HG03280 (cell line): ENCODE measurements at regions not wholly inside any gene's neighbourhood (a gene's known extent, or its start where the extent isn't known, plus 50 kb on each side); places are given as distances from the start of the nearest gene placed in this dataset.

Source experiments
- ATAC-seq: cut with Tn5 transposase; IDR thresholded peaks from one replicate; pipeline ENCODE4 v1.9.1; 2021; ENCODE audit warnings: mild to moderate bottlenecking, moderate library complexity; ENCODE audit not compliant: unreplicated experiment

DNA sequence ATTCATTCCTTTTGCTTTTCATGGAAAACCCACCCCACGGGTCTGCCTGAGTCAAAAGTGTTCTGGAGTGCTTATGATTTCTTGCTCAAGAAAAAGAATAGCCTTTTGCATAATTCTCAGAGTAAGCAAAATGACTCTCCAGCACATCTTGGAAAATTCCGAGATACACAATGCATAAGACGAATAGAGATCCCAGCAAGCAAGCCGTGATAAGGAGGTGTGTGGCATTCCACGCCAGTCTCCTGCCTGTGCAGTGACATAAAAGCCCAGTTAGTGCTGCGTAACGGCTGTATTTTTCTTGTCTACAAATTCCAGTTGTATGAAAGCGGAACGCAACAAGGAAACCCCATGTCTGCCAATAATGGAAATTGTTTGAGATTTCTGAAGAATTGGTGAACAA lies 237.9 kb upstream of the GATB start:
- no peak for ATAC-seq

DNA sequence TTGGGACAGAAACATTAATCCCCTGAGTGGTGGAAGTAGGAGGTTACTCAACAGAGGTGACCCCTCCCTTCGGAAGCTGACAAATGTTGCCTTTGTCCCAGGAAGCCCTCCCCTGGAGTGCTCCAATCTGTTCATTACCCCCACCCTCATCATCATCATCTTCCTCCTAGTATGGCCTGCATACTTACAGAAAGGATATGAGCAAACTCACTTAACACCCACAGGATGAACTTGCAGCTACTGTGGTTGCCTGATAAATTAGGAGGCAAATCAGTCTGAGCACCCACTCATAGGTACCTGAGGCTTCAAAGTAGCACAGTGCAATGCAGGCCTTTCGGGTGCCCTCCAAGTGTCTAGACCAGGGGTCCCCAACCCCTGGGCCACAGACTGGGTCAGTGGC lies 236.7 kb upstream of the GATB start:
- ATAC-seq = no peak

DNA sequence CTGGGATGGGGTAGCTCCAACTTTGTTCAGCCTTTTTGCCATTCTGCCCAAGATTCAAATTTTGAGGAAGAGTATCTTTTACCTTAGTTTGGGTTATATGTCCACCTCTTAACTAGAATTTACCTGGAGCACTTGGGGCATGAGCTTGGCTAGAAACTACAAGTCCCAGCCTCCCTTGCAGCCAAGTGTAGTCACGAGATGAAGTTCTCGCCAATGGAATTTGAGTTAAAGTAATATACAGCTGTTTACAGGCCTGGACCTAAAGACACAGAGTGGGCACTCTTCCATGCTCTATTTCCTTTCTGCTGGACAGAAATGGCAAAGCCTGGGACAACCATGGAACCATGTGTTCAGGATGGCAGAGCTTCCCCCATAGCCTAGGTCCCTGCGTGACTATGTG lies 233.6 kb upstream of the GATB start:
- no peak for ATAC-seq

DNA sequence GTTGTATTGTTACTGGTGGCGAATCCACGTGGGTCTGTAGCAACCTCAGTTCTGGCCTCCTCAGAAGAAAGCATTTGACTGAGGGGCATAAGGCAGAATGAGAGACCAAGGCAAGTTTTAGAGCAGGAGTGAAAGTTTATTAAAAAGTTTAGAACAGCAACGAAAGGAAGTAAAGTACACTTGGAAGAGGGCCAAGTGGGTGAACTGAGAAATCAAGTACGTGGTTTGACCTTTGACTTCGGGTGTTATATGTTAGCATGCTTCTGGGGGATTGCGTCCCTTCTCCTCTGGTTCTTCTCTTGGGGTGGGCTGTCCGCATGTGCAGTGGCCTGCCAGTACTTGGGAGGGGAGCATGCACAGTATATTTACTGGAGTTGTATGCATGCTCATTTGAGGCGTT lies 232.7 kb upstream of the GATB start:
- ATAC-seq = no peak

DNA sequence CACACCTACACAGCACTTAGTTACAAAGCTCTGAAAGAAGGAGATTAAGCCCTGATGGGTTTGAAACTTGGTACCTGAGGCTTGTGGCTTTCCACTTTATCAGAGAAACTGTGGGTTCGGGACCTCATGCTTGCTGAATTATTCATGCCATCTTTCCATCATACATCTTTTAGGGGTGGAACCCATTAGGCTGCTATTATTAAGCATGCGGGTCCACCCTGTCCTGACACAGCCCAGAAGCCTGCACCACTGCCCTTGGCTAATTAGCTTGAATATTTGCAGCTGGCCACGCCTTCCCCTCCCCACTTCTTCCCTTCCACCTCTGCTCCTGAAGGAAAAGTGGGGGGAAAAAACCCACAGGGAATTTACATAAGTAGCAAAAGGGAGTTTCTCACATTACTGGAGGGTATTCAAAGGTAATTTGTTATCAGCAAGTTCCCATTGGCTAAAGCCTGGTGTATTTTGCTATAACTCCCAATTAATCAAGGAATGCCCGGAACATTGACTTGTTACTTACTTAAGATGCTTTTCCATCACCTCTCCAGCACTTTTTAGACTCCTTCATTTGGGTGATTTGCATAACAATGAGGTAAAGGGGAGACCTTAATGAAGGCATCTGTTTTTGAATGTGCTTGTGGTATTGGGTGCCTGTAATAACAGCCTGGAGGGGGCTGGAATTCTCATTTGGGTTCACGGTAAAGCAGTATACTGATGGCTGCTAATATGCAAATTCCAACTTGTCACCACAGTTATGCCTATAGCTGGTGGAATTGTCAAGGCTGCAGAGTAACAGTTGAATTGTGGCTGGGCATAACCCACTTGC lies 231.7 kb upstream of the GATB start:
- no peak for ATAC-seq

DNA sequence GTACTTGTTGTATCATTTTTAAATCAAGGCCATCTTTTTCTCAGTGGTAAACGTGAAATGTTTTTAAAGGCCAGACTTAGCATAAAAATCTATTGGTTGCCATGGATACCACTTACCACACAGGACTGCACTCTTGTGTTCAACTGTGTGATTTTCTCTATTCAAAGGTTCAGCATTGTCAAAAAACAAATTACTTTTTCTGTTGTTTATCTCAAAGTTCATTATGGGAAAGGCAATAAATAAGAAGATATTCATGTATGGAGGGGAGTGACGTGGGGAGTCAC lies 231.0 kb upstream of the GATB start:
- no peak for ATAC-seq

DNA sequence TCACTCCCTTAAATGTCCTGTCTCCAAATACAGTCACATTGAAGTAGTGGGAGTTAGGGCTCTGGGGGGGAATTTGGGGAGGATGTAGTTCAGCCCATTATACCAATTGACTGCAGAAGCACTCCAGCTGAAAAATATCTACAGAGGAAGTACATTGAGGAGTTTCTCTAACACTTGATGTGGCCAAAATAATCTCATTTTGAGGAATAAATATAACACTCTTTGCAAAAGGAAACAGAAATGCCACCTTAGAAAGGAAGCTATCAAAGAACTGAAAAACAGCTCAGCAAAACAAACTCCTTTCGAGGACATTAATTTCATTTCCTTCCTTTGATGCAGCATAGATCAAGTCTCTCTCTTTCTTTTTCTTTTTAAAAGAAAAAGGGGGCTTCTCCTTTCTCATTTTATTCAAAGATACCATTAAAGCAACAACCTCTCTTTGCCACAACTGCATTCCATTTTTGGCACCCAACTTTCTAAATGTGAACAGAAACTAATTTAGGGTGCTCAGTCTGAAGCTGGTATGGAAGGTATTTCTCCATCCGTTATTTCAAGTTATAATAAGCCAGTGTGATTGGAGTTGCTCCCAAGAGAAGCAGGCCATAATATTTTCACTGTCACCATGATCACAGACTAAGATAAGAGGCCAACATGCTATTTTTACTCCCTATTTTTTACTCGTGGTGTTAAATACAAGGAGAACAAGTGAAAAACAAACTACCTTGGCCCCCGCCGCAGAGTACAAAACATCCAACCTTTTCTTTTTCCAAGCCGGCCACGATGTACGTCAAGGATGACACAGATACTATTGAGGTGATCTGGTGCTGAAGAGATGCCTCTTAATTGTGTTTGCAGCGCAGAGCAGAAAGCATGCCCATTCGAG lies 230.4 kb upstream of the GATB start:
- ATAC-seq = no peak

DNA sequence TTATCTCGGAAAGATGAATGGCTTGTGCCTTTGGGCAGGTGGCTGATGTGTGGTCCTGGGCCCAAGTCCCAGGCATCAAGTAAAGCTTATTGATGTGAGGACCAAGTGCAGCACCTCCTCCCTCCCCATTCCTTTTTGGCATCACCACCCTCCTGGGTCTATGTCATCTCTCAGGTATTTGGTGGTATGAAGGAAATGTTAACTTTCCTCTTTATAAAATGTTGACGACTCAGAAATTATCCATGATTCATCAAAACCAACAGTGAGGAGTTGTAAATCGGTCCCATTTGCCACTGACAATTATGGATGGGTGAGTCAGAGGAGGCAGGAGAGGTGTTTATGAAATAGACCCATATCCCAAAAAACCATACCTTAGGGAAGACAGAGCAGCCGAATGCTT lies 229.4 kb upstream of the GATB start:
- no peak for ATAC-seq

DNA sequence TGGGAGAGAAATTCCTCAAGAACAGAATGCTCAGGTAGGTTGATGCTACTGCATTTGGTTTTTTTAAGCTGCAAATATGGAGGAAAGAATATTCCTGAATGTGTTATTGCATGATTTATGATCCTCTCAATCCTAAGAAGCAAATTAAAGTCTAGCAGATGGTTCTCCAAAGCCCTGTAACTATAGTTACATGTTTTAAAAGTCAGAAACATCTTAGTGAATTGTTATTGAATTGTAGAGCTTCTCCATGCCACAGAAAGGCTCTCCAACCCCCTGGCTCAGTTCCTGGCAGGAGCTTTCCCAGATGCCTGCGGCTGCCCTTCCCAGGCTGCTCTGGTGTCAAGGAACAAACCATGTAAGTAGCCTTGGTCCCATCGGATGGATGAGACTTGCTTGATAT lies 227.8 kb upstream of the GATB start:
- ATAC-seq = no peak

DNA sequence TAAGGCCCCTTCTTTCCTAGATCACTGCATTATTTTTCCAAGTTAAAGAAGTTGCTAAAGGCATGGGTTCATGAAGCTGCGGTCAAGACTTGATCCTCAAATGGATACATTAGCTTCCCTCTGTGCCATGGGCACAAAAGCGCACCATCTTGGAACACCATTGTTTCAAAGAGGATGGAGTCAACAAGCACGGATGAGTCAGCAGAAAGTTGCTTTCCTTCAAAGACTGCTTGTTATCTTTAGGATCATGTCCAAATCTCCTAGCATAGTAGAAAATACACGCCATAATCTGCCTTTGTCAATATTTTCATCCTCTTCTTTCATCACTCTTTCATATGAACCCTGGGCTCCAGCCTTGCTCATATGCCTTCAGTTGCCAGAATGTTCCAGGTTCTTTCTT lies 226.8 kb upstream of the GATB start:
- ATAC-seq = no peak

DNA sequence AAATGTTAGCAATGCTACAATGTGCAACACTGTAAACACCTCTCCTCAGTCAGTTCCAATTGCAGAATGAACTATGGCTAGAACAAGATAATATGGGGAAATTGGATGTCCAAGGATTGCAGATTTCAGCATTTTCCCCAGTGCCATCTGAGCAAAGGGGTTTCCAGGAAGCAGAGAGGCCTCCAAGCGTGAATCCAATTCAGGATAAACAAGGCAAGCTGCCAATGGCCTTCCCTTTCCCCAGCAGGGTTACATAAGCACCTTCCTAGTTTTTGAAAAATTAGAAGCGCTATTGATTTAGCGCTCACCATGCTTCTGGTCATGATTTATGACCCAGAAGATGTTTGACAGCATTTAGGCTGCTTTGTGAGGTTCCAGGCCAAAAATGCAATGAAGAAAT lies 223.0 kb upstream of the GATB start:
- no peak for ATAC-seq

DNA sequence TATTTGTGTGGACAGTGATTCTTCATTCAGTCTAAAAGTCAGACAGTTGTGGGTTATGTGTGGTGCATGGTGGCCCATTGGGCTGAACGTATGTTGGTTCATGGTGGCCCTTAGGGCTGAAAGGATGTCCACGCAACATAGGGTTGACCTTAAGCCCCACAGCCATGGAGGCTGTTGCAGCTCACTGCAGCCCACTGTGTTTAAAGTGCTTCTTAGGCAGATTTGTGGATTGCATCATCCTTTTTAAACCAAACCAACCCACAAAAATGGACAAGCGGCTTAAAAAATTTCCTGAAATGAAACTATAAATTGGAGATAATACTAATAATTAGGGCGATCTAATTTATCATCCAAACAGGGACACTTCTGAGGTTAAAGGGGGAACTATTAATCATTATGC lies 219.0 kb upstream of the GATB start:
- ATAC-seq = no peak

DNA sequence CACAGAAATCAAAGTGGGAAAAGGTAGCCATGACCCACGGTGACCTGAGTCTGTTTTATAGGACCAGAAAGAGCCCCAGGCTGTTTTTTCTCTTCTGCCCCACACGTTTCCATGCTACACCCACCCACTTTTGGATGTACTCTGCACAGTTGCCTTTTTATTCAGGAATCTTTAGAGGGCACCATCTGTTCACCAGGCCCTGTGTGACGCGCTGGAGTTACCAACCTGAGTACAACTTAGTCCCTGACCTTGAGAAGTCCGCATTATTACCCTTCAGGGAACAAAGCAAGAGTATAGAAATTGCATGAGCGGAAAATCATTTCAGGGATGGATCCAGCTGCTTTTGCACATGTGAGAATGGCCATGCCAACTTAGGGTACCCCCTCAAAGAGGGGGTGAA lies 207.8 kb upstream of the GATB start:
- ATAC-seq = no peak

DNA sequence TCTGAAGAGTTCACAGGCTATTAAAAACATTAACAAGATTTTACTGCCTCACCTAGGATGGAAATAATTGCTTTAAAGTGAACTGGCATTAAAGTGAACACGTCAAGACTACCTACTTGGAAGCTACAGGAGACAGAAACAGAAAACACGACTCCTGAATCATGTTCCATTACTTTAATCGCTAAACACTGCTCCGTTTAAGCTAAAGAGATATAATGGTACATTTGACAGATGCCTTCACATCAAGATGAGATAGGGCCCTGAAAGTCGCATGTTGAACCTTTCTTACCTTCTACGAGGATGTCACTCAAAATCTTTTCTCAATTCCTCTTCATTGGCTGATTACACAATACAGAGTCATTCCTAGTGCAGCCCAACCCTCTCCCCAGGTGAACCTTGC lies 206.3 kb upstream of the GATB start:
- no peak for ATAC-seq

DNA sequence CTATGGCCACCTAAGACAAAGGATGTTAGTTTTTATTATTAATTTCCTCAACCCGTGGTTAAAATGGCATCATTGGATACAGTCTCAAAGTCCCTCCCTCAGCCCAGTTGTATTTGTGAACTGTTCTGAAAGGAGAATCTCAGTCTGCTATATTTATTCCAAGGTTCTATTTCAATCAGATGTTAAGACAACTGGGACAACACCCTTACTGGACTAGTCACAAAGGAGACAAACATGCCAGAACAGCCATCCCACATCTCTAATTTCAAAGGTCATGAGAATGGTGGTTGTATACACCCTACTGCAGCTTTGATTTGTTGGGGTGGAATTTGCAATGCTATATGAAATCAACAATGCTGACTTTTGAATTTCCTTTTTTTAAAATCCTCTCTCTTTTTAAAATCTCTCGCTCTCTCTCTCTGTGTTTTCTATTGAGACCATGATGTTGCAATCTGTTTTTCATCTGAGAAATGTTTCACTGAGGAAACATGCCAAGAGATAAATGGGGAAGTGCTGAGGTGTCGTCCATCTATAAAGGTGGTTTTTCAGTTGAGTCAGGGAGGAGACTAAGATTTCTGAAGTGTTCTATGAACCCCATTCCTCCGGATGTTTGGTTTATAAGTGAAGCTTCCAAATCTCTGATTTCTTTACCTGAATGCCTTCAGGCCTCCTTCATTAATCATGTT lies 201.5 kb upstream of the GATB start:
- no peak for ATAC-seq

DNA sequence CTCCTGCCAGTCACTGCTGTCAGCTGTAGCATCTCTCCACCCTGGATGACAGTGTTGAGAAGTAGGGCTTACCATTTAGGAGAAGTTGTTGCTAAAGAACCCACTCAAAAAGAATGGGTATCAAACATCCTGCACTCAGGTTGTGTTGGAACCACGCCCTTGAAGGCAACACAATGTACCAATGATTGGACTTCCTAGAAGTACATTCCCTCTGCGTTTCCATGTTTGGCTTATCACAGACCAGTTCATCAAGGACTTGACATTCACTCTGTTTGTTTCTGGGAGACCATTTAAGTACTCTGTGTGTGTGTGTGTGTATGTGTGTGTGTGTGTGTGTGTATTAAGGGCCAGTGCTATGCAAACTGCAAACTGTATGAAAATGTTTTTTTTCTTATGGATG lies 200.6 kb upstream of the GATB start:
- no peak for ATAC-seq

DNA sequence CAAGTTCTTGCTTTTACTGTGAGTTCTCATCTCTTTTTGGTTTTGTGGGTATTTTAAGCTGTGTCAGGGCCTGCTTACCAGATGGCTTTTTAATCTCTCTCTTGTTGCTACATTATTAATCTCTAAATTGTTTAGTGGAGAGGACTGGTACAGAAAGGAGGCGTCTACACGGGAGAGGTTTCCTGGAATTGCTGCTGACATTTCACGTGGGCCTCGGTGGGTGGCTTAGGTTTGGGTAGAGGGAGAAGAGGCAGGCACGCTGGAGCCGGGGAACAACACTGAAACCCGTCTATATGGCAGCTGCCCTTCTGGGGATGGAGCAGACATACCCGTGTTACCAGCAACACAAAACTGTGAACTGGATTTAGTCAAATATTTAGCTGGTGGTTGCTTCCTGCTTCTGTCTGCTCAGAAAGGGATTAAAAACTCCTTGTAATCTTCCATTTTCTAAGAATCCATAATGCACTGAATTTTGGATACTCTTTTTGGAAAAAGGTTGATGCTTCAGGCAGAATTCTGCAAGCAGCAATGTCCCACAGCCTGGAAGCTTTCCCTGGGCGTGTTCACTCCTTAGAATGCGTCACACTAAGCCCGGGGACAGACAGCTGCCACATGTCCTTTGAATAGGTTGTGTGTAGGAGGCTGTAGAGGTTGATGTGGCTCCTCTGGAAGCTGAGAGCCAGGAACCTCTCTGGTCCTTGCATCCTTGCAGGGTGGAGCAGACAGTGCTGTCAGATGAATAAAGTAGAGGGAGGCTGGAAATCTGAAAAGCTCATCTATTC lies 199.8 kb upstream of the GATB start:
- no peak for ATAC-seq

DNA sequence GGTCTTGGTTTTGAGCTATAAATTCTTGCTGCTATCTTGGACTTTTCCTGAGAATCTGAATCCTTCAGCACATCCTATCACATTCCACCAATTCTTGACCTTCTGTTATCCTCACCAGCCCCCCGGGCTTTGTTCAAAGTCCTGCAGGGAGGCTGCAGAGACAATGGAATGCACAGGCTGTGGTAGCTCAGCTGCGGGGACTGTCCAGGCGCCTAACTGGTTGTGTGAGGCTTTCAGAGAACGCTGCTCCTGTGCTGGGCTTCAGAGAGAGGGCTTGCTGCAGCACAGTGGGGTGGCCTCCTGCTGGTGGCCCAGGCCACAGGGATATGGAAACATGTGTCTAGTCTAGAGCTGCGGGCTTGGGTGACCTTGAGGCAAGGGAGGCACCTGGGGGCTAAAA lies 196.3 kb upstream of the GATB start:
- no peak for ATAC-seq

DNA sequence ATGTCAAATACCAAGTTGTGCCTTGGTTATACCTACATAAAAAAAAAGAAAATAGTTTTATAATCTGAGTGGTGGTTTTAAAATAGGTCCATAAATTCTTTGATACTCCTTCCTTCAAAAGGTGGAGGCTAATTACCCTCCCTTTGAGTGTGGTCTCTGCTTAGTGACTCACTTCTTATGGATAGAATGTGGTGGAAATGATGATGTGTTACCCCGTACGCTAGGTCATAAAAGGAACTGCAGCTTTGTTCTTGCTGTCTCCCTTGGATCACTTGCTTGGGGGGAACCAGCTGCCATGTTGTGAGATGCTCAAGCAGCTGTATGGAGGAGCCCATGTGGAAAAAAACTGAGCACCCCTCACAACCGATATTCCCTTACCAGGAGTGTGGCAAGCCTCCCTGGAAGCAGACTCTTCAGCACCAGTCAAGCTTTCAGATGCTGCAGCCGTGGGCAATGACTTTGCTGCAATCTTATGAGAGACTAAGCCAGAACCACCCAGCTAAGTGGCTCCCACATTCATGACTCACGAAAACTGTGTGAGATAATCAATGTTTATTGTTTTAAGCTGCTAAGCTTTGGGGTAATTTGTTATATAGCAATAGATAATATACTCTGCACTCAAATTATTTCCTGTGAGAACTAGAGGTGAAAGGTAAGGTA lies 195.0 kb upstream of the GATB start:
- ATAC-seq = no peak

DNA sequence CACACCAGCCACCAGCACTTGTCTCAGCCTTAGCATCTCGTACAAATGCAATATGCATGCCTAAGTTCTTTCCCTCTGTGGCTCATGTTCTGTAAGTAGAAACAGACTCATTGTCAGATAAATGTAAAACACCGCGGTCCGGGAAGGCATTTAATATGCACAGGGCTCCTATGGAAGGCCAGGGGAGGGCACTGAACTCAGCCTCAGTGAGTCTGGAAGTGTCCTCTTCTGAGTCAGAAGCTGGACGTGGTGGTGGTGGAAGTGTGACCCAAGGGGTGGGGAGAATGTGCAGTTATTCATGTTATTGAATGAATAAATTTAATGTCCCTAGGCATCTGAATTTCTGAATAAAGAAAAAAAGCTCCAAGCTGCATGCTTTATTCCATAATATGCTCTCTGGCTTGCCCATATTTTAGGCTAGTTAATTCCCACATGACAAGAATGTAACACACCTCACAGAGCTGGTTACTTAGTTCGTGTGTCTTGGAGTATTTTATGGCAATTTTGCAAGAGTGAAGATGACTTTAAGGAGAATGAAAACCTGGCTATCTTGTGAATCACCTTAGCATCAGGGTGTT lies 193.1 kb upstream of the GATB start:
- no peak for ATAC-seq
